GM19025 (cell line): ENCODE measurements at regions not wholly inside any gene's neighbourhood (a gene's known extent, or its start where the extent isn't known, plus 50 kb on each side); places are given as distances from the start of the nearest gene placed in this dataset.

ENCODE experiments used
- ATAC-seq: cut with Tn5 transposase; IDR thresholded peaks from one replicate; pipeline ENCODE4 v1.9.1; 2021; ENCODE audit warnings: mild to moderate bottlenecking, low read depth, moderate library complexity; ENCODE audit not compliant: unreplicated experiment

- no peak for ATAC-seq
Measured at GRCh38 chr1:83112248-83112885, 886.6 kb downstream of the TTLL7 start.

- no peak for ATAC-seq
Measured at GRCh38 chr1:83110156-83110555, 888.8 kb downstream of the TTLL7 start.

GRCh38 chr1:83109692-83110091, 889.2 kb downstream of the TTLL7 start:
- no peak for ATAC-seq

GRCh38 chr1:83104558-83104957, 894.4 kb downstream of the TTLL7 start:
- ATAC-seq: no peak

- ATAC-seq: no peak
Measured at GRCh38 chr1:83103341-83103740, 895.6 kb downstream of the TTLL7 start.

GRCh38 chr1:83102630-83103071, 896.3 kb downstream of the TTLL7 start:
- ATAC-seq: no peak

GRCh38 chr1:83101406-83101805, 897.5 kb downstream of the TTLL7 start:
- ATAC-seq: no peak

- ATAC-seq: no peak
Measured at GRCh38 chr1:83100133-83100532, 898.8 kb downstream of the TTLL7 start.

GRCh38 chr1:83098791-83099190, 900.1 kb downstream of the TTLL7 start:
- no peak for ATAC-seq

- ATAC-seq: no peak
Measured at GRCh38 chr1:83098131-83098530, 900.8 kb downstream of the TTLL7 start.

GRCh38 chr1:83097715-83098114, 901.2 kb downstream of the TTLL7 start:
- no peak for ATAC-seq

GRCh38 chr1:83095570-83095969, 903.4 kb downstream of the TTLL7 start:
- no peak for ATAC-seq

GRCh38 chr1:83090195-83090594, 908.7 kb downstream of the TTLL7 start:
- ATAC-seq: no peak

- no peak for ATAC-seq
Measured at GRCh38 chr1:83087851-83088250, 911.1 kb downstream of the TTLL7 start.

- ATAC-seq: no peak
Measured at GRCh38 chr1:83086986-83087512, 911.9 kb downstream of the TTLL7 start.

- ATAC-seq: no peak
Measured at GRCh38 chr1:83086346-83086745, 912.6 kb downstream of the TTLL7 start.

- no peak for ATAC-seq
Measured at GRCh38 chr1:83083589-83084224, 915.2 kb downstream of the TTLL7 start.

GRCh38 chr1:83077411-83077810, 921.5 kb downstream of the TTLL7 start:
- ATAC-seq: no peak

GRCh38 chr1:83075107-83075506, 923.8 kb downstream of the TTLL7 start:
- ATAC-seq: no peak

GRCh38 chr1:83067954-83068353, 931.0 kb downstream of the TTLL7 start:
- ATAC-seq: no peak

GRCh38 chr1:83065952-83066727, 932.8 kb downstream of the TTLL7 start:
- ATAC-seq: no peak
